WTC11 (cell line): ENCODE measurements at regions not wholly inside any gene's neighbourhood (a gene's known extent, or its start where the extent isn't known, plus 50 kb on each side); places are given as distances from the start of the nearest gene placed in this dataset.

Experiments
- ATAC-seq: fragments of 200-7000 bp; cut with Tn5 transposase; 2 replicates; pipeline ENCODE4 v1.10.0; 2021; ENCODE audit warnings: mild to moderate bottlenecking, moderate library complexity
- CTCF ChIA-PET: fragments of 300-600 bp; sonication (Branson Sonifier 250); formaldehyde crosslinking; loops from one replicate; lab custom pipeline; 2021; ENCODE audit warnings: antibody characterized with exemption; lab: Charles Lee
- POLR2A ChIA-PET: fragments of 350-600 bp; sonication (Branson Sonifier 250); formaldehyde crosslinking; loops from one replicate; lab custom pipeline; 2021; ENCODE audit warnings: antibody characterized with exemption; lab: Charles Lee
- DNase-seq: peaks from one replicate; pipeline ENCODE4 v3.0.0; 2021; ENCODE audit warnings: low spot score
- H3K27ac Mint-ChIP-seq: 2 replicates; pipeline ENCODE4 v1.8.0; 2021; ENCODE audit warnings: mixed read lengths
- H3K27me3 Mint-ChIP-seq: 2 replicates; pipeline ENCODE4 v1.8.0; 2021; ENCODE audit warnings: low read depth, mild to moderate bottlenecking, moderate library complexity, mixed read lengths
- H3K36me3 Mint-ChIP-seq: 2 replicates; pipeline ENCODE4 v1.8.0; 2021; ENCODE audit warnings: mixed read lengths
- H3K4me1 Mint-ChIP-seq: 2 replicates; pipeline ENCODE4 v1.8.0; 2022; ENCODE audit warnings: mixed read lengths
- H3K4me3 Mint-ChIP-seq: 2 replicates; pipeline ENCODE4 v1.8.0; 2021; ENCODE audit warnings: mild to moderate bottlenecking, moderate library complexity, mixed read lengths
- H3K9me3 Mint-ChIP-seq: 2 replicates; pipeline ENCODE4 v1.8.0; 2021; ENCODE audit warnings: mixed read lengths
- AR ChIP-seq: fragments of 250-450 bp; sonication (Bioruptor Pico); IDR thresholded peaks from 2 replicates; pipeline ENCODE4 v1.9.0; 2021; ENCODE audit warnings: mild to moderate bottlenecking
- E2F1 ChIP-seq: sonication (generic); formaldehyde crosslinking; IDR thresholded peaks from 2 replicates; pipeline ENCODE4 v1.8.0; 2022; ENCODE audit warnings: mild to moderate bottlenecking, missing genetic modification reagents
- EMX1 ChIP-seq: fragments of 250-450 bp; sonication (Bioruptor Pico); IDR thresholded peaks from 2 replicates; pipeline ENCODE4 v1.8.0; 2021; ENCODE audit warnings: mild to moderate bottlenecking
- FOXJ3 ChIP-seq: sonication (generic); formaldehyde crosslinking; IDR thresholded peaks from 2 replicates; pipeline ENCODE4 v1.9.0; 2021; ENCODE audit warnings: missing genetic modification reagents, mild to moderate bottlenecking, borderline replicate concordance
- FOXK1 ChIP-seq: sonication (generic); formaldehyde crosslinking; IDR thresholded peaks from 2 replicates; pipeline ENCODE4 v1.8.0; 2022; ENCODE audit warnings: mild to moderate bottlenecking, moderate library complexity, missing genetic modification reagents
- HMGXB4 ChIP-seq: sonication (generic); formaldehyde crosslinking; IDR thresholded peaks from 2 replicates; pipeline ENCODE4 v1.8.1; 2023; ENCODE audit warnings: mild to moderate bottlenecking, moderate library complexity, missing genetic modification reagents
- IRF1 ChIP-seq: sonication (generic); formaldehyde crosslinking; IDR thresholded peaks from 2 replicates; pipeline ENCODE4 v1.8.0; 2023; ENCODE audit warnings: missing genetic modification reagents
- KAT7 ChIP-seq: sonication (generic); formaldehyde crosslinking; IDR thresholded peaks from 2 replicates; pipeline ENCODE4 v1.8.1; 2023; ENCODE audit warnings: missing genetic modification reagents, mild to moderate bottlenecking, borderline replicate concordance
- NFE2L1 ChIP-seq: sonication (generic); formaldehyde crosslinking; IDR thresholded peaks from 2 replicates; pipeline ENCODE4 v1.8.1; 2023; ENCODE audit warnings: missing genetic modification reagents
- NR3C1 ChIP-seq: sonication (generic); formaldehyde crosslinking; conservative IDR thresholded peaks from 2 replicates; pipeline ENCODE4 v1.8.1; 2023; ENCODE audit warnings: low read depth, mild to moderate bottlenecking, missing genetic modification reagents
- OVOL2 ChIP-seq: fragments of 250-450 bp; sonication (Bioruptor Pico); IDR thresholded peaks from 2 replicates; pipeline ENCODE4 v1.9.0; 2021; ENCODE audit warnings: mild to moderate bottlenecking, borderline replicate concordance
- STAT6 ChIP-seq: sonication (generic); formaldehyde crosslinking; conservative IDR thresholded peaks from 2 replicates; pipeline ENCODE4 v1.8.1; 2023; ENCODE audit warnings: mild to moderate bottlenecking, low read depth, missing genetic modification reagents, moderate library complexity
- TCF7 ChIP-seq: sonication (generic); formaldehyde crosslinking; IDR thresholded peaks from 2 replicates; pipeline ENCODE4 v1.8.0; 2022; ENCODE audit warnings: mild to moderate bottlenecking, low read depth, missing genetic modification reagents, moderate library complexity
- TP53 ChIP-seq: sonication (generic); formaldehyde crosslinking; IDR thresholded peaks from 2 replicates; pipeline ENCODE4 v1.8.1; 2023; ENCODE audit warnings: mild to moderate bottlenecking, missing genetic modification reagents
- ZBTB21 ChIP-seq: sonication (generic); formaldehyde crosslinking; IDR thresholded peaks from 2 replicates; pipeline ENCODE4 v1.8.1; 2023; ENCODE audit warnings: mild to moderate bottlenecking, missing genetic modification reagents, borderline replicate concordance
- ZBTB43 ChIP-seq: sonication (generic); formaldehyde crosslinking; IDR thresholded peaks from 2 replicates; pipeline ENCODE4 v1.8.1; 2023; ENCODE audit warnings: mild to moderate bottlenecking, missing genetic modification reagents
- ZMAT4 ChIP-seq: fragments of 250-450 bp; sonication (Bioruptor Pico); IDR thresholded peaks from 2 replicates; pipeline ENCODE4 v1.9.0; 2021; ENCODE audit warnings: mild to moderate bottlenecking
- ZNF317 ChIP-seq: sonication (generic); formaldehyde crosslinking; IDR thresholded peaks from 2 replicates; pipeline ENCODE4 v1.8.1; 2023; ENCODE audit warnings: low read depth, mild to moderate bottlenecking, moderate library complexity, missing genetic modification reagents, borderline replicate concordance
- ZNF423 ChIP-seq: fragments of 250-450 bp; sonication (Bioruptor Pico); IDR thresholded peaks from 2 replicates; pipeline ENCODE4 v2.1.2; 2022; ENCODE audit warnings: mild to moderate bottlenecking, moderate library complexity

- TF ChIP-seq E2F1 (no peak), ZNF317 (CRISPR knock-in tag) (no peak), NR3C1 (CRISPR knock-in tag) (no peak)
Measured at GRCh38 chr13:21898945-21899344, 228.1 kb downstream of the FGF9 start (continued).

- Mint-ChIP-seq H3K4me3 (no peak overlapping the region), H3K9me3 (no peaks in the 10 kb centered on the region), H3K4me1 (peaks cover 15% of the 10 kb centered on the region), H3K36me3 (no peaks in the 10 kb centered on the region), H3K27ac (no peak overlapping the region), H3K27me3 (no peaks in the 10 kb centered on the region)
- ATAC-seq, result no peak
- no peak for TF ChIP-seq HMGXB4
- no peak for TF ChIP-seq ZNF317 (CRISPR knock-in tag)
- TF ChIP-seq ZMAT4, result no peak
- no peak for TF ChIP-seq AR
- no peak for TF ChIP-seq STAT6 (CRISPR knock-in tag)
- no peak for TF ChIP-seq ZBTB43 (CRISPR knock-in tag)
- no peak for TF ChIP-seq KAT7
- no peak for TF ChIP-seq ZBTB21 (CRISPR knock-in tag)
- TF ChIP-seq NFE2L1, result no peak
- no peak for TF ChIP-seq ZNF423 (CRISPR knock-in tag)
- no peak for TF ChIP-seq FOXJ3
- TF ChIP-seq OVOL2 (CRISPR knock-in tag), result no peak
- TF ChIP-seq IRF1 (CRISPR knock-in tag), result no peak
- no peak for TF ChIP-seq FOXK1
- no peak for TF ChIP-seq EMX1 (CRISPR knock-in tag)
- no peak for TF ChIP-seq TP53 (CRISPR knock-in tag)
- TF ChIP-seq TCF7 (CRISPR knock-in tag), result no peak
- DNase-seq, result no peak
- ChIA-PET CTCF (interaction anchor here (1.5 kb wide), 1 partner anchor 12 kb away, joined by 6 read pairs; no protein-coding TSS in a partner anchor), POLR2A (no interaction called here)
Measured at GRCh38 chr13:21901336-21901735, 230.5 kb downstream of the FGF9 start.
